ENCODE measurements at regions not wholly inside any gene's neighbourhood (a gene's known extent, or its start where the extent isn't known, plus 50 kb on each side); places are given as distances from the start of the nearest gene placed in this dataset.

DNA sequence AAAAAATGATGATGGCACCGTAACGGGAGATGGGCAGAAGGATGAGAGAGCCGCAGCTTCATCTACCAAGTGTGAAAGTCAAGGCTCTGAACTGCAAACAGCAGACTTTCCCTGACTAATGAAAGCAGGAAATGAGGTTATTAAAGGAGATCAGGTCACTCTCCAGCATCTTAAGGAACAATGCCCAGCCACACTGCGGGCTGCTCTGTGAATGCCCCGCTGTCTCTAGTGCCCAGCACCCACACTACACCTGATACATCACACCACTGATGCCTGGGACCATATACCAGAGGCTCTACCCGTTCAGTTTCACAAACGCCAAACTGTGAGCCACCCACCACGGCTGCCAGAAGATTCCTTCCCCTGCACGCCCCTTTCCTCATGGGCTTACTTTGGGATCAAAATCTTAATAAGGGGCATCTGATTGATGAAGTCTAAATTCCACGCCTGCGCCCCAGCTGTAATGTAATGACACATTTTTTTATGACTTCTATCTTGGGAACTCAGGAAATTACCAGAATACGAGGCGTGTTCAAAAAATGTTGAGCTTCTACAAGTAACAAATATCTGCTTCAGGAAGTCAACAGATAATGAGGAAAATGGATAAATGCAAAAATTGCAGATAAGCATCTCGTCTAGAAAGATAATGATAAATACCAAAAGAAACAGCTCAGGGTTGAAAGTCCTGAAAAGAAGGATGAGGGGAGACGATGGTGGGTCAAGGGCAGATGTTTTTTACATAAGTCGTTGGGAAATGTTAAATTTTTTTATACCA lies 72.0 kb downstream of the MIS18A start:
- no peak overlapping the region for H3K9ac ChIP-seq (ENCODE audit: control insufficient read depth, extremely low read depth, insufficient read depth, low read length)
- H4K20me1 ChIP-seq (ENCODE audit: control insufficient read depth, extremely low read depth, insufficient read depth, low read length) = no peaks in the 10 kb centered on the region
- H2AFZ ChIP-seq (ENCODE audit: control insufficient read depth, low read length) = no peak overlapping the region
- FAIRE-seq = no peak
- no peak overlapping the region for H3K4me2 ChIP-seq (ENCODE audit: control insufficient read depth, extremely low read depth, insufficient read depth, low read depth, low read length)
- no peaks in the 10 kb centered on the region for H3K9me1 ChIP-seq (ENCODE audit: control insufficient read depth, extremely low read depth, insufficient read depth, low read length)
- dilution Hi-C loops (cut with MboI; ENCODE audit: extremely low pct_ligation_motif_present, low sequenced_read_pairs) = no loop called here
- TF ChIP-seq, protein P1, sequence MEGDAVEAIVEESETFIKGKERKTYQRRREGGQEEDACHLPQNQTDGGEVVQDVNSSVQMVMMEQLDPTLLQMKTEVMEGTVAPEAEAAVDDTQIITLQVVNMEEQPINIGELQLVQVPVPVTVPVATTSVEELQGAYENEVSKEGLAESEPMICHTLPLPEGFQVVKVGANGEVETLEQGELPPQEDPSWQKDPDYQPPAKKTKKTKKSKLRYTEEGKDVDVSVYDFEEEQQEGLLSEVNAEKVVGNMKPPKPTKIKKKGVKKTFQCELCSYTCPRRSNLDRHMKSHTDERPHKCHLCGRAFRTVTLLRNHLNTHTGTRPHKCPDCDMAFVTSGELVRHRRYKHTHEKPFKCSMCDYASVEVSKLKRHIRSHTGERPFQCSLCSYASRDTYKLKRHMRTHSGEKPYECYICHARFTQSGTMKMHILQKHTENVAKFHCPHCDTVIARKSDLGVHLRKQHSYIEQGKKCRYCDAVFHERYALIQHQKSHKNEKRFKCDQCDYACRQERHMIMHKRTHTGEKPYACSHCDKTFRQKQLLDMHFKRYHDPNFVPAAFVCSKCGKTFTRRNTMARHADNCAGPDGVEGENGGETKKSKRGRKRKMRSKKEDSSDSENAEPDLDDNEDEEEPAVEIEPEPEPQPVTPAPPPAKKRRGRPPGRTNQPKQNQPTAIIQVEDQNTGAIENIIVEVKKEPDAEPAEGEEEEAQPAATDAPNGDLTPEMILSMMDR (optimal IDR thresholded peaks at IDR 0.05 in 1 of 3, IDR thresholded peaks at IDR 0.05 in 1 of 3, conservative IDR thresholded peaks at IDR 0.05 in 1 of 3; ENCODE audit: extremely low read depth in 1 of 3, insufficient read depth in 2 of 3, low read length in 3 of 3) = no peak
- TF ChIP-seq EZH2 (IDR thresholded peaks at IDR 0.05; ENCODE audit: low read length) = no peak
- no peaks in the 10 kb centered on the region for H3K79me2 ChIP-seq (ENCODE audit: control insufficient read depth, insufficient read depth, low read length)
- H3K36me3 ChIP-seq (ENCODE audit: control insufficient read depth in 2 of 2, extremely low read depth in 1 of 2, insufficient read depth in 2 of 2, low read length in 2 of 2) = no peaks in the 10 kb centered on the region
- no peak overlapping the region for H3K27ac ChIP-seq (ENCODE audit: control insufficient read depth, insufficient read depth, low read length)
- H3K9me3 ChIP-seq (ENCODE audit: control insufficient read depth, low read depth, low read length) = no peaks in the 10 kb centered on the region
- H3K27me3 ChIP-seq (ENCODE audit: control insufficient read depth, extremely low read depth, insufficient read depth, low read length) = no peaks in the 10 kb centered on the region
- H3K4me3 ChIP-seq (ENCODE audit: control insufficient read depth in 2 of 3, extremely low read depth in 1 of 3, insufficient read depth in 2 of 3, low read depth in 1 of 3, low read length in 3 of 3) = no peak overlapping the region
- H3K4me1 ChIP-seq (ENCODE audit: control insufficient read depth, extremely low read depth, insufficient read depth, low read length) = no peaks in the 10 kb centered on the region
- DNase-seq (ENCODE audit: low read depth, low spot score) = no peak

- H3K9me1 ChIP-seq (ENCODE audit: control insufficient read depth, extremely low read depth, insufficient read depth, low read length) = no peaks in the 10 kb centered on the region
- H2AFZ ChIP-seq (ENCODE audit: control insufficient read depth, low read length) = no peak overlapping the region
- no peak overlapping the region for H3K4me2 ChIP-seq (ENCODE audit: control insufficient read depth, extremely low read depth, insufficient read depth, low read depth, low read length)
- no peaks in the 10 kb centered on the region for H3K4me1 ChIP-seq (ENCODE audit: control insufficient read depth, extremely low read depth, insufficient read depth, low read length)
- TF ChIP-seq, protein P1 (optimal IDR thresholded peaks at IDR 0.05 in 1 of 3, IDR thresholded peaks at IDR 0.05 in 1 of 3, conservative IDR thresholded peaks at IDR 0.05 in 1 of 3; ENCODE audit: extremely low read depth in 1 of 3, insufficient read depth in 2 of 3, low read length in 3 of 3) = no peak
- no peak for TF ChIP-seq EZH2 (IDR thresholded peaks at IDR 0.05; ENCODE audit: low read length)
- no peaks in the 10 kb centered on the region for H3K79me2 ChIP-seq (ENCODE audit: control insufficient read depth, insufficient read depth, low read length)
- H3K9me3 ChIP-seq (ENCODE audit: control insufficient read depth, low read depth, low read length) = no peaks in the 10 kb centered on the region
- H4K20me1 ChIP-seq (ENCODE audit: control insufficient read depth, extremely low read depth, insufficient read depth, low read length) = no peaks in the 10 kb centered on the region
- DNase-seq (ENCODE audit: low read depth, low spot score) (no peak), FAIRE-seq (no peak)
- dilution Hi-C loops (cut with MboI; ENCODE audit: extremely low pct_ligation_motif_present, low sequenced_read_pairs) = no loop called here
- no peak overlapping the region for H3K4me3 ChIP-seq (ENCODE audit: control insufficient read depth in 2 of 3, extremely low read depth in 1 of 3, insufficient read depth in 2 of 3, low read depth in 1 of 3, low read length in 3 of 3)
- H3K27me3 ChIP-seq (ENCODE audit: control insufficient read depth, extremely low read depth, insufficient read depth, low read length) = no peaks in the 10 kb centered on the region
- no peak overlapping the region for H3K27ac ChIP-seq (ENCODE audit: control insufficient read depth, insufficient read depth, low read length)
- no peak overlapping the region for H3K9ac ChIP-seq (ENCODE audit: control insufficient read depth, extremely low read depth, insufficient read depth, low read length)
- H3K36me3 ChIP-seq (ENCODE audit: control insufficient read depth in 2 of 2, extremely low read depth in 1 of 2, insufficient read depth in 2 of 2, low read length in 2 of 2) = no peaks in the 10 kb centered on the region
Measured at GRCh38 chr21:32203877-32204480, 74.9 kb downstream of the MIS18A start.

Data from keratinocyte (primary cell).